ENCODE measurements at regions not wholly inside any gene's neighbourhood (a gene's known extent, or its start where the extent isn't known, plus 50 kb on each side); places are given as distances from the start of the nearest gene placed in this dataset.
"Not testable (repeated sequence)": the region's sequence is repeated elsewhere in the genome, so short reads cannot be mapped to it uniquely, and the experiment has no call there.

GRCh38 chr13:24563087-24563486 lies 50.5 kb upstream of the PARP4 start:
- no peak overlapping the region for H2AFZ ChIP-seq (ENCODE audit: low read depth, low read length)
- no peak overlapping the region for H3K9ac ChIP-seq (replicated peaks; ENCODE audit: extremely low read depth, insufficient read depth, low read length)
- no peaks in the 10 kb centered on the region for H3K9me1 ChIP-seq (replicated peaks; ENCODE audit: control insufficient read depth, extremely low read depth, insufficient read depth, low read length)
- no peak overlapping the region for H3K4me2 ChIP-seq (ENCODE audit: insufficient read depth, low read length)
- dilution Hi-C loops (cut with MboI; ENCODE audit: extremely low pct_ligation_motif_present, low sequenced_read_pairs) = no loop called here
- H3K27me3 ChIP-seq (ENCODE audit: control insufficient read depth in 2 of 2, insufficient read depth in 2 of 2, low read length in 2 of 2) = peaks cover 3 to 19% of the 10 kb centered on the region in 2 experiments
- TF ChIP-seq MAX (IDR thresholded peaks at IDR 0.05; ENCODE audit: insufficient read depth, insufficient read length) (no peak), JUN (IDR thresholded peaks at IDR 0.05; ENCODE audit: borderline replicate concordance, insufficient read depth, insufficient read length, low read depth) (no peak), POLR2AphosphoS5 (IDR thresholded peaks at IDR 0.05; ENCODE audit: insufficient read depth, low read depth, low read length) (no peak), FOS (IDR thresholded peaks at IDR 0.05; ENCODE audit: borderline replicate concordance, insufficient read depth, low read length) (no peak), GATA2 (IDR thresholded peaks at IDR 0.05; ENCODE audit: insufficient read depth, insufficient read length, low read depth, low read length) (no peak), CTCF (IDR thresholded peaks at IDR 0.05; ENCODE audit: extremely low read depth in 1 of 2, insufficient read depth in 1 of 2, low read depth in 1 of 2, low read length in 2 of 2) (no peak), EZH2 (IDR thresholded peaks at IDR 0.05; ENCODE audit: borderline replicate concordance, low read depth, low read length, severe bottlenecking) (no peak), MYC (IDR thresholded peaks at IDR 0.05; ENCODE audit: low read depth, low read length) (no peak), POLR2A (IDR thresholded peaks at IDR 0.05; ENCODE audit: low read depth, low read length) (no peak)
- no peaks in the 10 kb centered on the region for H3K9me3 ChIP-seq (replicated peaks; ENCODE audit: control insufficient read depth, insufficient read depth, low read length)
- no peaks in the 10 kb centered on the region for H4K20me1 ChIP-seq (replicated peaks; ENCODE audit: control insufficient read depth, extremely low read depth, insufficient read depth, low read length)
- POLR2A ChIA-PET = no interaction called here
- CTCF ChIA-PET = no interaction called here
- H3K27ac ChIP-seq (ENCODE audit: insufficient read depth, low read depth, low read length) = no peak overlapping the region
- no peaks in the 10 kb centered on the region for H3K4me1 ChIP-seq (ENCODE audit: control insufficient read depth, extremely low read depth, insufficient read depth, low read length)
- H3K36me3 ChIP-seq (ENCODE audit: control insufficient read depth in 2 of 2, extremely low read depth in 1 of 2, insufficient read depth in 2 of 2, low read length in 2 of 2) = no peaks in the 10 kb centered on the region
- no peaks in the 10 kb centered on the region for H3K79me2 ChIP-seq (ENCODE audit: control insufficient read depth, insufficient read depth, low read length)
- no TSS peak for BruUV-seq (replicated peaks)
- no peak for FAIRE-seq
- no peak overlapping the region for H3K4me3 ChIP-seq (replicated peaks in 1 of 3; ENCODE audit: insufficient read depth in 1 of 3, low read depth in 1 of 3, low read length in 3 of 3)
- no peak for DNase-seq (ENCODE audit: low read depth, low spot score)
- intact Hi-C loops (cut with micrococcal nuclease) = no loop called here

GRCh38 chr13:24563971-24564370 lies 51.4 kb upstream of the PARP4 start:
- dilution Hi-C loops (cut with MboI; ENCODE audit: extremely low pct_ligation_motif_present, low sequenced_read_pairs); H3K4me1 ChIP-seq (ENCODE audit: control insufficient read depth, extremely low read depth, insufficient read depth, low read length); H4K20me1 ChIP-seq (replicated peaks; ENCODE audit: control insufficient read depth, extremely low read depth, insufficient read depth, low read length); H3K27ac ChIP-seq (ENCODE audit: insufficient read depth, low read depth, low read length); BruUV-seq (replicated peaks); H3K4me2 ChIP-seq (ENCODE audit: insufficient read depth, low read length); H3K9me1 ChIP-seq (replicated peaks; ENCODE audit: control insufficient read depth, extremely low read depth, insufficient read depth, low read length); H3K36me3 ChIP-seq (ENCODE audit: control insufficient read depth in 2 of 2, extremely low read depth in 1 of 2, insufficient read depth in 2 of 2, low read length in 2 of 2); H3K4me3 ChIP-seq (replicated peaks in 1 of 3; ENCODE audit: insufficient read depth in 1 of 3, low read depth in 1 of 3, low read length in 3 of 3); POLR2A ChIA-PET; FAIRE-seq; H3K9me3 ChIP-seq (replicated peaks; ENCODE audit: control insufficient read depth, insufficient read depth, low read length); intact Hi-C loops (cut with micrococcal nuclease); H3K9ac ChIP-seq (replicated peaks; ENCODE audit: extremely low read depth, insufficient read depth, low read length); DNase-seq (ENCODE audit: low read depth, low spot score); H3K79me2 ChIP-seq (ENCODE audit: control insufficient read depth, insufficient read depth, low read length); H2AFZ ChIP-seq (ENCODE audit: low read depth, low read length): not testable (repeated sequence)
- peaks cover 3 to 13% of the 10 kb centered on the region in 2 experiments for H3K27me3 ChIP-seq (ENCODE audit: control insufficient read depth in 2 of 2, insufficient read depth in 2 of 2, low read length in 2 of 2)
- CTCF ChIA-PET = interaction anchor here (1.1 kb wide), 1 partner anchor 9 kb away, joined by 5 read pairs; no protein-coding TSS in a partner anchor

Data from endothelial cell of umbilical vein (primary cell).